ENCODE measurements at regions not wholly inside any gene's neighbourhood (a gene's known extent, or its start where the extent isn't known, plus 50 kb on each side); places are given as distances from the start of the nearest gene placed in this dataset.

GRCh38 chr11:46208803-46209202 lies 68.7 kb upstream of the CREB3L1 start:
- TF ChIP-seq, protein P1, sequence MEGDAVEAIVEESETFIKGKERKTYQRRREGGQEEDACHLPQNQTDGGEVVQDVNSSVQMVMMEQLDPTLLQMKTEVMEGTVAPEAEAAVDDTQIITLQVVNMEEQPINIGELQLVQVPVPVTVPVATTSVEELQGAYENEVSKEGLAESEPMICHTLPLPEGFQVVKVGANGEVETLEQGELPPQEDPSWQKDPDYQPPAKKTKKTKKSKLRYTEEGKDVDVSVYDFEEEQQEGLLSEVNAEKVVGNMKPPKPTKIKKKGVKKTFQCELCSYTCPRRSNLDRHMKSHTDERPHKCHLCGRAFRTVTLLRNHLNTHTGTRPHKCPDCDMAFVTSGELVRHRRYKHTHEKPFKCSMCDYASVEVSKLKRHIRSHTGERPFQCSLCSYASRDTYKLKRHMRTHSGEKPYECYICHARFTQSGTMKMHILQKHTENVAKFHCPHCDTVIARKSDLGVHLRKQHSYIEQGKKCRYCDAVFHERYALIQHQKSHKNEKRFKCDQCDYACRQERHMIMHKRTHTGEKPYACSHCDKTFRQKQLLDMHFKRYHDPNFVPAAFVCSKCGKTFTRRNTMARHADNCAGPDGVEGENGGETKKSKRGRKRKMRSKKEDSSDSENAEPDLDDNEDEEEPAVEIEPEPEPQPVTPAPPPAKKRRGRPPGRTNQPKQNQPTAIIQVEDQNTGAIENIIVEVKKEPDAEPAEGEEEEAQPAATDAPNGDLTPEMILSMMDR (conservative IDR thresholded peaks at IDR 0.05): no peak
- TF ChIP-seq ZFX (IDR thresholded peaks at IDR 0.05): no peak
